Psoas muscle (tissue), 7 donors: ENCODE measurements at regions not wholly inside any gene's neighbourhood (a gene's known extent, or its start where the extent isn't known, plus 50 kb on each side); places are given as distances from the start of the nearest gene placed in this dataset.
"Not testable (repeated sequence)": the region's sequence is repeated elsewhere in the genome, so short reads cannot be mapped to it uniquely, and the experiment has no call there.

Experiments
- ATAC-seq, 4 donors: fragments of 200-7000 bp; cut with Tn5 transposase; one replicate each; pipeline ENCODE4 v1.9.1; 2020; ENCODE audit warnings: moderate library complexity in 3 of 4, mild to moderate bottlenecking in 2 of 4
- DNase-seq, 2 donors: peaks; one replicate each; pipeline ENCODE4 v3.0.0-alpha.2; 2020
- H3K27ac ChIP-seq: fragments of 200-600 bp; one replicate; pipeline ENCODE4 v1.8.0; 2022
- H3K27me3 ChIP-seq, 3 donors: fragments of 200-600 bp in 1 of 3; one replicate each; pipeline versions ENCODE4 v1.6.1 to v1.8.0; 2013 to 2022; ENCODE audit warnings: low read length in 2 of 3, mild to moderate bottlenecking in 2 of 3, moderate library complexity in 1 of 3; ENCODE audit not compliant: insufficient read depth in 3 of 3
- H3K36me3 ChIP-seq, 2 donors: fragments of 200-600 bp in 1 of 2; one replicate each; pipeline versions ENCODE4 v1.6.1 to v1.8.0; 2013 to 2022; ENCODE audit warnings: low read depth in 1 of 2, mild to moderate bottlenecking in 1 of 2, moderate library complexity in 1 of 2; ENCODE audit not compliant: insufficient read depth in 1 of 2
- H3K4me1 ChIP-seq: fragments of 200-600 bp; one replicate; pipeline ENCODE4 v1.8.0; 2022
- H3K4me3 ChIP-seq: fragments of 200-600 bp; one replicate; pipeline ENCODE4 v1.8.0; 2022; ENCODE audit warnings: mild to moderate bottlenecking
- H3K9me3 ChIP-seq: fragments of 200-600 bp; one replicate; pipeline ENCODE4 v1.8.0; 2022
- WGBS, 3 donors: extraction: QIAGEN DNeasy Blood & Tissue Kit; methylation state at CpG; one replicate each; pipeline versions ENCODE4 v1.1.6 to v1.1.7; 2013; 5-methylcytosine and 5-hydroxymethylcytosine counted together
- intact Hi-C, 2 donors: fragments of 100-400 bp; cut with DNase I; formaldehyde crosslinking; loops; one replicate each; pipeline versions ENCODE4 v1.11.0 to v1.14.2; 2022
- TF ChIP-seq, protein P1 (sequence below): fragments of 200-600 bp; IDR thresholded peaks from one replicate; pipeline ENCODE4 v1.8.0; 2022; ENCODE audit warnings: antibody characterized with exemption
- donor health status: healthy with polysubstance abuse.
- donor health status: DM: no; HTN: no; CAD: no; lungs with moderate emphysema.
- donor health status: Bipolar disorder and iron deficiency.
- donor health status: healthy.
- donor health status: DM: yes; HTN: yes; CAD: no.
- donor health status: DM: no; HTN: no; CAD: no.
- donor health status: DM: yes; HTN: yes; CAD: no.

DNA sequence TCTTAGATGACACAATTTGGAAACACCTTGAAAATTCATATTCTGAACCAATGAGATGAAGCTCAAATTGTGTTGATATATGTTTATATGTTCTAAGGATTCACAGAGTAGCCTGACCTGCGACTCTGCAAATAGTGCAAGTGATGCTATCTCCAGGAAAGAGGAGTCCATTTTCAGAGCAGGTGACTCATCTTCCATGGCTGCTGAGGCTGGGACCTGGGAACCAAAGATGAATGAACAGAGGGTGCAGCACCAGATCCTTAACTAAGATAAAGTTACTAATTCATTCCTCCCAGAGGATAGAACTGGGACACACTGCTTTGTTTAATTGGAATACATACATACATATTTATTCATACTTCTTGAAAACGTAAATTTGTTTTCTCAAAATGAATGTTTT, 240.6 kb upstream of the SEMA3C start:
- ATAC-seq: peak in 1 of 4 donors; percentile 61
- 75 to 84% (median 84%) methylated on average over 2 of the region's 2 CpGs for WGBS, 3 donors
- TF ChIP-seq, protein P1, sequence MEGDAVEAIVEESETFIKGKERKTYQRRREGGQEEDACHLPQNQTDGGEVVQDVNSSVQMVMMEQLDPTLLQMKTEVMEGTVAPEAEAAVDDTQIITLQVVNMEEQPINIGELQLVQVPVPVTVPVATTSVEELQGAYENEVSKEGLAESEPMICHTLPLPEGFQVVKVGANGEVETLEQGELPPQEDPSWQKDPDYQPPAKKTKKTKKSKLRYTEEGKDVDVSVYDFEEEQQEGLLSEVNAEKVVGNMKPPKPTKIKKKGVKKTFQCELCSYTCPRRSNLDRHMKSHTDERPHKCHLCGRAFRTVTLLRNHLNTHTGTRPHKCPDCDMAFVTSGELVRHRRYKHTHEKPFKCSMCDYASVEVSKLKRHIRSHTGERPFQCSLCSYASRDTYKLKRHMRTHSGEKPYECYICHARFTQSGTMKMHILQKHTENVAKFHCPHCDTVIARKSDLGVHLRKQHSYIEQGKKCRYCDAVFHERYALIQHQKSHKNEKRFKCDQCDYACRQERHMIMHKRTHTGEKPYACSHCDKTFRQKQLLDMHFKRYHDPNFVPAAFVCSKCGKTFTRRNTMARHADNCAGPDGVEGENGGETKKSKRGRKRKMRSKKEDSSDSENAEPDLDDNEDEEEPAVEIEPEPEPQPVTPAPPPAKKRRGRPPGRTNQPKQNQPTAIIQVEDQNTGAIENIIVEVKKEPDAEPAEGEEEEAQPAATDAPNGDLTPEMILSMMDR: no peak

DNA sequence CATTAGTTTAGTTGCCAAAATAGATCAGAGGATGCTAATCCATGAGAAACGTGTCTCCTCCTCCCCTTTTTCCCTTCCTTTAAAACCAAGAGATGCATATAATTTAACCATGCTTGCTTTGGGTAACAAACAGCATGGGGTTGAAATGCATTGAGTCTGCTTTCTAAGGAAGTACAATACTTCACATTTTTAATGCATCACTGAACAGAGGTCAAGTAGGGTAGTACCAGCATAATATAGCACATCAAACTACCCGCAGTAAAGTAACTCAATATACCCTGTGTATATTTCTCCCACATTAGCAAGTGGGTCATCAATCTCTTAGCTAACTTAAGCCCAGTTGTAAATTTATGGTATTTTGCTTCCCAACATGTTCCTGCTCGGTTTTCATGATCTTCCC, 239.3 kb upstream of the SEMA3C start:
- intact Hi-C loops: no loop called here
- Histone ChIP-seq H3K4me3 (no peak overlapping the region), H3K9me3 (no peaks in the 10 kb centered on the region), H3K27me3 (no peaks in the 10 kb centered on the region), H3K4me1 (no peaks in the 10 kb centered on the region), H3K36me3 (no peaks in the 10 kb centered on the region), H3K27ac (no peak overlapping the region)
- 32 to 54% (median 39%) methylated on average over 3 of the region's 3 CpGs for WGBS, 3 donors
- no peak for DNase-seq
- ATAC-seq: no peak
- TF ChIP-seq, protein P1: no peak

More for the DNA sequence above, 240.6 kb upstream of the SEMA3C start:
- intact Hi-C loops: no loop called here
- Histone ChIP-seq H3K36me3 (no peaks in the 10 kb centered on the region), H3K9me3 (no peaks in the 10 kb centered on the region), H3K27ac (no peak overlapping the region), H3K4me3 (no peak overlapping the region), H3K27me3 (no peaks in the 10 kb centered on the region), H3K4me1 (no peaks in the 10 kb centered on the region)
- no peak for DNase-seq

- intact Hi-C loops: no loop called here
- TF ChIP-seq, protein P1: no peak
- Histone ChIP-seq H3K36me3 (no peaks in the 10 kb centered on the region), H3K4me3 (no peak overlapping the region), H3K27me3 (no peaks in the 10 kb centered on the region), H3K4me1 (peaks cover 1% of the 10 kb centered on the region), H3K9me3 (no peaks in the 10 kb centered on the region), H3K27ac (no peak overlapping the region)
- no peak for DNase-seq
- WGBS, 3 donors: 74 to 83% (median 77%) methylated on average over 4 of the region's 4 CpGs
- no peak for ATAC-seq
These were observed 237.0 kb upstream of the SEMA3C start for GRCh38 chr7:81155654-81156373.

GRCh38 chr7:81154565-81154964, 235.7 kb upstream of the SEMA3C start:
- no peak overlapping the region for H3K27ac ChIP-seq
- ATAC-seq (no peak), DNase-seq (no peak)
- H3K4me1 ChIP-seq: peaks cover 8% of the 10 kb centered on the region
- no peaks in the 10 kb centered on the region for H3K27me3 ChIP-seq
- TF ChIP-seq, protein P1: no peak
- WGBS, 3 donors: 83 to 100% (median 96%) methylated on average over 1 of the region's 1 CpG
- no peaks in the 10 kb centered on the region for H3K36me3 ChIP-seq
- intact Hi-C loops: no loop called here
- H3K9me3 ChIP-seq: no peaks in the 10 kb centered on the region
- H3K4me3 ChIP-seq: no peak overlapping the region

GRCh38 chr7:81152925-81153324, 234.1 kb upstream of the SEMA3C start:
- 95 to 98% (median 97%) methylated on average over 9 of the region's 9 CpGs for WGBS, 3 donors
- H3K27ac ChIP-seq, H3K4me1 ChIP-seq, ATAC-seq, H3K36me3 ChIP-seq, DNase-seq, H3K27me3 ChIP-seq, H3K9me3 ChIP-seq, intact Hi-C loops, H3K4me3 ChIP-seq: not testable (repeated sequence)
